Gastrocnemius medialis (tissue), 4 donors: ENCODE measurements at regions not wholly inside any gene's neighbourhood (a gene's known extent, or its start where the extent isn't known, plus 50 kb on each side); places are given as distances from the start of the nearest gene placed in this dataset.

Experiments used
- CTCF ChIP-seq, 5 experiments: fragments of 450-650 bp in 3 of 5; fragments of 200-600 bp in 2 of 5; sonication (generic) in 2 of 5; IDR thresholded peaks in 4 of 5; conservative IDR thresholded peaks in 1 of 5; 1 replicate in 4 of 5; 2 replicates in 1 of 5; pipeline ENCODE4 v1.5.1; 2016 to 2019; ENCODE audit warnings: antibody characterized with exemption in 5 of 5, mild to moderate bottlenecking in 3 of 5, moderate library complexity in 3 of 5
- POLR2A ChIP-seq, 2 donors: fragments of 450-650 bp; IDR thresholded peaks; one replicate each; pipeline ENCODE4 v1.6.1; 2017; ENCODE audit warnings: antibody characterized with exemption in 2 of 2, mild to moderate bottlenecking in 2 of 2, moderate library complexity in 2 of 2

GRCh38 chr16:64648282-64648681, 473.6 kb downstream of the CDH11 start:
- TF ChIP-seq CTCF (IDR thresholded peaks at IDR 0.05 in 4 of 5, conservative IDR thresholded peaks at IDR 0.05 in 1 of 5) (no peak), POLR2A (IDR thresholded peaks at IDR 0.05) (no peak)
